Stimulated activated CD8-positive, alpha-beta memory T cell treated with anti-CD3 and anti-CD28 coated beads, Interleukin-2, amount 100 ng/mL, for 48 hours (primary cell): ENCODE measurements at regions not wholly inside any gene's neighbourhood (a gene's known extent, or its start where the extent isn't known, plus 50 kb on each side); places are given as distances from the start of the nearest gene placed in this dataset.

ENCODE experiments used
- DNase-seq, 2 donors: peaks; one replicate each; pipeline ENCODE4 v3.0.0-alpha.2; 2020; ENCODE audit warnings: low read depth in 2 of 2

DNA sequence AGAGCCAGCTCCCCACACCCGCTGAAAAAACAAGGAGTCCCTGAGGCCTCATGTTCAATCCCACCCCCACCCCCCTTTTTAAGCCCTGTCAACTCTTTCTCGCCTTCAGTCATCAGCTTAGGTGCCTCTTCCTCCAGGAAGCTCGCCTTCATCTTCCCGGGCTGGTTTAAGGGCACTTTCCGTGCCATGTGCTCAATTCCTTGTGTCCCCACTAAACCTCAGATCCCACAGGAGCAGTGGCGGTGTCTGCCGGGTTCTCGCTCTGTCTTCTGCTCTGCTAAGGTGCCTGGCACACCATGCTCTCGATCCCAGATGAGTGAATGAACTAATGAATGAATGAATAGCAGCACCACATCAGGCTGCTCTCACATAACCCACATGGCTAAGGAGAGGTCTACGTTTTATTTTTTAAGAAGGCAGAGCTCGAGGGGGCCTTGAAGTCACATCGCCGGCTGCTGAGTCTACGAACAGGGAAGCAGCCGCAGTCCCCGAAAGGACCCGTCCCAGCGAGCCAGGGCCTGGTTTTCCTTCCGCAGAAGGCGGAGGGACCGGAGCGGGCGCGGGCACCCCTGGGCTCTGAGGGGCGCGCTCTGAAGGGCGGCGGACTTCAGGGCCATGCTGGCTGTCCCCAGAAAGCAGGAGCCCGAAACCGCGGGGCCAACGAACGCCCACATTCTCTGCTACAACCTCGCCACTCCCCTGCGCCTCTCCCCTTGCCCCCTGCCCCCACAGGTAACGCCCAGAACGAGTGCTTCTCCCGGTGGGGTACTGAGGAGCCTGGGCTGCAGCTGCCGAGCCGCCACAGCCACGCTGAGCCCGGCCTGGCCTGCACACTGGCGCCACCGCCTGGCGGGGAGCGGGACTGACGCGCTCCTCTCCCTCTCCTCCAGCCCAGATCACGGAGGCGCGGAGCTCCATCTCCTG lies 73.4 kb upstream of the KCNMA1 start:
- DNase-seq = peak; percentile 66 to 71

DNA sequence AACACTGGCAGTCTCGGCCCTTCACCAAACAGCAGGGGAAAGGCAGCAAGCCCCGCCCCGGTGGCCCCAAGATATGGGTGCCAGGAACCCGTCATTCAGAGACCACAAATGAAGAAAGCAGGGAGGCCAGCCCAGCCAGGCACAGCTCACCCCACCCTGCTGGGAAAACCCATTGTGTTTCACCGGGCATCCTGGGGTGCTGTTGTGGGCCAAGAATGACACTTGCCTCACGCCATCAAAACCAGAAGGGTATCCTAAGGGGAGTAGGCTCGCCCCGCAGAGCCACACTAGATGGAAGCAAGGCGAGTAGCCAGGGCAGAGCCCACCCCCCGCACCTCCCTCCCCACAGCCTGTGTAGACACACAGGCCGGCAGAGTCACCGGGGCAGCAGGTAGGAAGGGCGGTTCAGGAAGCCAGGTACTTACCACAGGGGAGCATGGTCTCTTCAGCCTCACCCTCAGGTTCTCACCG lies 72.5 kb upstream of the KCNMA1 start:
- DNase-seq = peak; percentile 12 to 18

DNA sequence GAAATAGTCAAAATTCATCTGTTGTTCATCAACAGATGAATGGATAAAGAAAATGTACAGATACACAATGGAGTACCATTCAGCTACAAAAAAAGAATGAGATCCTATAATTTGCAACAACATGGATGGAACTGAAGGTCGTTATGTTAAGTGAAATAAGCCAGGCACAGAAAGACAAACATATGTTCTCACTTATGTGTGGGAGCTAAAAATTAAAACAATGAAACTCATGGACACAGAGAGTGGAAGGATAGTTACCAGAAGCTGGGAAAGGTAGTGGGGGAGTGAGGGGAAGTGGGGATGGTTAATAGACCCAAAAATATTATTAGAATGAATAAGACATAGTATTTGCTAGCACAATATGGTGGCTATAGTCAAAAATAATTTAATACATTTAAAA lies 70.0 kb upstream of the KCNMA1 start:
- DNase-seq = no peak

DNA sequence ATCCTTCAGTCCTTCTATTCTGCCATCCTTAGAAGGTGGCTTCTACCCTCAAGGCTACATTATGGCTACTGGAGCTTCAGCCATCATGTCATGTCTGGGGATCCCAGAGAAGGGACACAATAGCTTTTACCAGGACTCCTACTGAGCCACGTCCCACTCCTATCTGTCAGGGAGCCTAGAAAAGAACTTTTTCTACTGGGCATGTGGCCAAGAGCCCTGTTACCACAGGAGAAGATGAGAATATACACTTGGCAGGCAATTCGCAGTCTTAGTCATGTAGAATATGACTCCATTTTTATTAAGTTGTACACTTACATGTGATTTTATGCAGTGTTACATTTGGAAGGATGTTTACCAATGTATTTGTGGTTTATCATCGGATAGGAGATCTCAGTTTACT lies 64.6 kb upstream of the KCNMA1 start:
- no peak for DNase-seq

DNA sequence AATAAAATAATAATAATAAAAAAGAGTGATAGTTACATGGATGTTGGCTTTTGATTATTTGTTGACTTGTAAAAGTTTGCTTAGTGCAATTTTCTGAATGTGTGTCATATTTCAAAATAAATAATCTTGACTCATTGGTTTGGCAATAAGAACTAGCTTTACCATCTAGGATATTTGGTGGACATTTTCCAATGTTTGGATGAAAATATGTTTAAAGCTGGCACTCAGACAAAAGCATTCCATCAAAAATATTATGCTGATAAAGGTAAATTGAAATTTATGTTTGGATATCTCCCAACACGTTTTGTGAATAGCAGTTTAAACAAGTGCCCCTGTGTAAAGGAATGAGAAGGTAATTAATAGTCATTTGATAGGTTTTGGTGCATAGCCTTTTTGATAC lies 62.5 kb upstream of the KCNMA1 start:
- DNase-seq = no peak

DNA sequence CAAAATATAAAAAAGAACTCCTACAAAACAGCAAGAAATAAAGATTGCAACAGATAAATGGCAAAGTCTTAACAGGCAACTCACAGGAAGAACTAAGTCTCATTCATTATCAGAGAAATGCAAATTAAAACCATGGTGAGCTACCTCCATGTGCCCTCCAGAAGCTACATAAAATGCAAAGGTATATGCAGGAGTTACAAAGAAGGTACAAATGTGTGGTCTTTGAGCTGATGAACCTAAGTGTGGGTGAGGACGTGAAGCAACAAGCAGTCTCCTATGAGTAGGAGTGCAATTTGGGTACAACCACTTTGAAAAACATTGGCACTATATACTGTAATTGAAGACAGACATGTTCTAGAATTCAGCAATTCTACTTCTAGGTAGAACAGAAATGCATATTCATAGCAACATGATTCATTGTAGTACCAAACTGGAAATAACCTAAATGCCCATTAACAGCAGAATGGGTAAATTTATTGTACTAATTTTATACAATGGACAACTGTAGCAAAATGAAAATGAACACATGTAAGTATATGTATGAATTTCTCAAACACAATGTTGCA lies 61.6 kb upstream of the KCNMA1 start:
- DNase-seq = no peak

DNA sequence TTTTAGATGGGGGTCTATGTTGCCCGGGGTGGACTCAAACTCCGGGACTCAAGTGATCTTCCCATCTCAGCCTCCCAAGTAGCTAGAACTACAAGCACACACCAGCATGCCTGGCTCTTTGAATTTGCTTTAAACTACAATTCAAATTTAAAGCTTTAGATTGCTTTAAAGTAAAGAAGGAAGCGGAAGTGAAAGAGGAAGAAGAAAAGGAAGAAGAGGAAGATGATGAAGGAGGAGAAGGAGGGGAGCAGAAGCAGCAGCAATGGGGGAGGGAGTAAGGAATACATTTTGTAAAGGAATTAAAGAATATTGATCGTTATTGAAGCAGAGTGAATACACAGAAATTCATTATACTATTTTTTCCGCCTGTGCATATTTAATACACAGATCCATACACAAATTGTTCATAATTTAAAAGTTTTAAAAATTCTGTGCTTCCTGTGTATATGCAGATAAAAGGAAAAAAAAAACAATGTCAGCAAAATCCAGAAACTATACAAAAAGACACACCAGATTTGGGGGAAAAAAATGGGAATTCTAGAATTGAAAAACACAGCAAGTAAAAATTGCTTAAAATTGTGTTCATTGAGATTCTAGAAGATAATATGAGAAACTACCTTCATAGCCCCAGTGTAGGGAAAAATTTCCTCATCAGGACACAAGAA lies 60.8 kb upstream of the KCNMA1 start:
- DNase-seq = no peak

DNA sequence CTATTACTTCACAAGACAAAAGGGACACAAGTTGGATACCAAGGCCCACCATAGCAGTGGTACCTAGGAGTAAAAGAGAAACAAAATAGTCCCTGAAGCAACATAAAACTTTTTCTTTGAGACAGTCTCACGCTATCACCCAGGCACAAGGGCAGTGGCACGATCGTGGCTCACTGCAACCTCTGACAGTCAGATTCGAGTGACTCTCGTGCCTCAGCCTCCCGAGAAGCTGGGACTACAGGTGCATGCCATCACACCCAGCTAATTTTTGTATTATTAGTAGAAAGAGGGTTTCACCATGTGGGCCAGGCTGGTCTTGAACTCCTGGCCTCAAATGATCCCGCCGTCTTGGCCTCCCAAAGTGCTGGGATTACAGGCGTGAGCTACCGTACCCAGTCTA lies 59.0 kb upstream of the KCNMA1 start:
- no peak for DNase-seq

DNA sequence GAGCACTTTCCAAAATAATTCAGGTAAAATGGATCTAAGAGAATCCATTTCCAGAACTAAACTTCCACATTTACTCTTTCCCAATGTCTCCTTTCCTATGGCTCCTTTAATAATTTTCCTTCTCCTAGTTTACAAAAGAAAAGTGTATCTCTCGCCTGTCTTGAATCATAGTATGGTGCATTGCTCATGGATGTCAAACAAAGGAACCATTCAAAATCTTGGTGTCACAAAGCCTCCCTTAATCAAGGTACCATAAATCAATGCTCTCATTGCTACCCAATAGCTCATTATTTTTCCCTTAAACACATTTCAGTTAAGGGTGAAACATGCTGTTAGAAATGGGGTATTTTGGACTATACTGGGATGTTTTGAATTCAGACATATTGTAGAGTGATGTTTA lies 57.6 kb upstream of the KCNMA1 start:
- no peak for DNase-seq

DNA sequence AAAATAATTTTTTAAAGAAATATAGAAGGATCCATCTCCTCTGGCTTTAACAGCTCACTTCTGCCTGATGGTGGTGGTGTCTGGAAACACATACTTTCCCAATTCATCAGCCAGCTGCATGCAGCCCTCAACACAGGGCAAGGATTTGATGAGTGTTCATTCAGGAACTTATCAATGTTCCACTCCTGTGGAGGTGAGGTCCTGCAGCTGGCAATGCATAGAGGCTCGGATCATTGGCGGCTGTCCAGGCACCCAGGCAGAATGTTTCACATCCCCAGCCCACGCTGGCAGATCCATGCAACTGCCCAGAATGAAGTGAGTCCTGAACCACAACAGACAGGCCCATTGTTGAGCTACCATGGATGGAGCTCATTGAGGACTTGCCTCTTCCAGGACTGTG lies 55.2 kb upstream of the KCNMA1 start:
- no peak for DNase-seq

DNA sequence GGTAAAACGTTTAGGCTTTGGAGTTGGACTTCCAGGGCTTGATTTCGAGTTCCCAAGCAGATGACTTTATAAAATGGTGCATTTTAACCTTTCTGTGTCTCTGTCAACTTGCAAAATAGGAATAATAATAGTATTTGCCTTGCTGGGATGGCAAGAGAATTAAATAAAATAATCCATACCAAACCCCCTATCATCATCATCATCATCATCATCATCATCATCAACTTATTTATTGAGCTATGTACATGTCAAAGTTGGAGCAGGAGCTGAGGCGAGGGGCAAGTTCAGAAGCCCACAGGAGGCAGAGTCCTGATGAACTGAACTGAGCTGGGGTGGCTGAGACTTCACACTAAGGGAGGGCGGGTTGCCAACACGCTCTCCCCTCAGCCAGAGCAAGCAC lies 51.7 kb upstream of the KCNMA1 start:
- DNase-seq = no peak

DNA sequence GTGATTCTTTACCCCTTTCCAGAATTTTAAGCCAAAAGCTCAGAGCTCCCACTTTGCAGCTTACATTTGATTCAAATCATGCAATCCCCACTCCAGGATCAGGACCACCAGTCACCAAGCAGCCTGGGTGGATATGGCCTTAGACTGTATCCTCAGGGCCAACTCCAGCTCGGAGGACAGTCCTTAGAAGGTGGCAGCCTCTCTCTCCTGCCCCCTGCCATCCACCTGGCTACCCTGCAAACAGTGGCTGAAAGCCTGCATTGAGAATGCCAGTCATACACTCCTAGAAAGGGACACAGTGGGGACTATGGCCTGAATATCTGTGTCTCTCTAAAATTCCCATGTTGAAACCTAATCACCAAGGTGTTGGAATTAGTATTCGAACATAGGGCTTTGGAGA lies 50.0 kb upstream of the KCNMA1 start:
- no peak for DNase-seq
